ENCODE measurements at regions not wholly inside any gene's neighbourhood (a gene's known extent, or its start where the extent isn't known, plus 50 kb on each side); places are given as distances from the start of the nearest gene placed in this dataset.

DNA sequence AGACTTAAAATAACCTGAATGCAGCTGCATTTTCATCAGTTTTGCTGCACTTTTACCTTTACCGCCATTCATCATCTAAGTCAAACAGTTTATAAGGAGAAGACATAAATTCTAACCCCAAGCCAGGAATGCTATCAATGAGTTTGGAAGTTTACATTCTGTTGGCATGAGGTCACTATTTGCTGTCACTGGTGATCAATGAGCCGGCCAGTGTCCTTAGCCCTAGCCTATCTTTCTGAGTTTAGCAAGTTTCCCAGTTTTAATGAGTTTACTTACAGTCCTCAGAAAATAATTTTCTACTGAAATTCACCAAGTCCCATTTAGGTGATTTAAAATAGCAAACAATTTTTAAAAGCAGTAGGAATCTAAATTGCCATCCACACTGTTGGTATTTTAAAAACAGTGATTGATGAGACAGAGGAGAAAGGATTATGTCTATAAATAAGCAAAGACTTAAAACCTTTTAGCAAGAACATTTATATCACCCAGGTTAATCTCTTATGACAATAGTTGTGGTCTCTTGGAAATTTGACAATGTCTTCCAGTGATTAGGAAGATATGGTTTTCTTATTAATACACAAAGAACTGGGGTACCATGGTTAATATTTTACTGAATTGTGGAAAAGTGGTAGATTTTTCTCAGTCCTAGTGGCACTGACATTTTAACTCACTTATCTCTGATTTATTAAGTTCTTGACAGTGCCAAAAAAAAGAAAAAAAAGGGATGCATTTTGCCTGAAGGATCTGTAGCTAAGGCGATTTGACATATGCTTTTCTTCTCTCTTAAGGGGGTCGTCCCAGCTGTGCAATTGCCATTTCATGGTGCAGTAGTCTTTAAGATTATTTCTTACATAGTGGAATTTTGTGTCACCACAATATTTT lies 443.4 kb upstream of the ANKRD30A start:
- intact Hi-C loops (cut with DNase I): no loop called here
- TF ChIP-seq, protein P1, sequence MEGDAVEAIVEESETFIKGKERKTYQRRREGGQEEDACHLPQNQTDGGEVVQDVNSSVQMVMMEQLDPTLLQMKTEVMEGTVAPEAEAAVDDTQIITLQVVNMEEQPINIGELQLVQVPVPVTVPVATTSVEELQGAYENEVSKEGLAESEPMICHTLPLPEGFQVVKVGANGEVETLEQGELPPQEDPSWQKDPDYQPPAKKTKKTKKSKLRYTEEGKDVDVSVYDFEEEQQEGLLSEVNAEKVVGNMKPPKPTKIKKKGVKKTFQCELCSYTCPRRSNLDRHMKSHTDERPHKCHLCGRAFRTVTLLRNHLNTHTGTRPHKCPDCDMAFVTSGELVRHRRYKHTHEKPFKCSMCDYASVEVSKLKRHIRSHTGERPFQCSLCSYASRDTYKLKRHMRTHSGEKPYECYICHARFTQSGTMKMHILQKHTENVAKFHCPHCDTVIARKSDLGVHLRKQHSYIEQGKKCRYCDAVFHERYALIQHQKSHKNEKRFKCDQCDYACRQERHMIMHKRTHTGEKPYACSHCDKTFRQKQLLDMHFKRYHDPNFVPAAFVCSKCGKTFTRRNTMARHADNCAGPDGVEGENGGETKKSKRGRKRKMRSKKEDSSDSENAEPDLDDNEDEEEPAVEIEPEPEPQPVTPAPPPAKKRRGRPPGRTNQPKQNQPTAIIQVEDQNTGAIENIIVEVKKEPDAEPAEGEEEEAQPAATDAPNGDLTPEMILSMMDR (IDR thresholded peaks at IDR 0.05): no peak
- no peaks in the 10 kb centered on the region for H3K9me3 ChIP-seq
- no peaks in the 10 kb centered on the region for H3K4me1 ChIP-seq
- no peak for DNase-seq (ENCODE audit: low spot score in 2 of 2)
- no peaks in the 10 kb centered on the region for H3K27me3 ChIP-seq
- H3K27ac ChIP-seq: no peak overlapping the region
- H3K36me3 ChIP-seq: no peaks in the 10 kb centered on the region
- H3K4me3 ChIP-seq: no peak overlapping the region

GRCh38 chr10:36679554-36679953 lies 445.8 kb upstream of the ANKRD30A start:
- TF ChIP-seq, protein P1 (IDR thresholded peaks at IDR 0.05): no peak
- intact Hi-C loops (cut with DNase I): no loop called here
- Histone ChIP-seq H3K4me3 (no peak overlapping the region), H3K27ac (no peak overlapping the region), H3K27me3 (no peaks in the 10 kb centered on the region), H3K36me3 (no peaks in the 10 kb centered on the region), H3K9me3 (no peaks in the 10 kb centered on the region), H3K4me1 (no peaks in the 10 kb centered on the region)
- no peak for DNase-seq (ENCODE audit: low spot score in 2 of 2)

- intact Hi-C loops (cut with DNase I): no loop called here
These were observed 448.0 kb upstream of the ANKRD30A start for GRCh38 chr10:36677431-36677768.

DNA sequence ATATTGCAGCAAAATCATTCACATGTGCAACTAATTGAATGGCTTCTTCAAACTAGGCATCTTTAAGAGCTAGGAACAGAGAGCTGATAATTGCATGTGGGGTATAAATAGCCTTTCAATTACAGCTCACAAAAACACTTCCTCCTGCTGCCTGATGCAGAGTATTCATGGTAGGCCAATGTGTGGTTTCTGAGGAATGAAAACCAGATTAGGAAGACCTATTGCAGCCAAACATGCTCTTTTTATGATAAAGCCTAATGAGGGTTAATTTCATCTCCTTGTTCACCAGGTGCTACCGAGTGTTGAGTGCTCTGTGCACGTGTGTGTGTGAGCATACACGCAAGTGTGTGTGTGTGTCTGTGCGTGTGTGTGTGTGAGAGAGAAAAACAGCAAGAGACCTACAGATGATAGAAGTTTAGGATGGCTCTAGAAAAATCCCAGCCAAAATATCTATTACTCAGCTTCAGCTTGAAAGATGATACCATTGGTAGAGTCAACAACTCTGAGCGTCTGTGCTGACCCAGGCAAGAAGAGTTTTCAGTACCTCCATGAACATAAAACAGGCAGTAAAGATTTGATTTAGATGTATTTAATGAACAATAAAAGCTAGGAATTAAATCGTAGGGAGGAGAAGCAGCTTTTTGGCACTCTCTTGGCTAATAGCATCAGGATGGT lies 448.5 kb upstream of the ANKRD30A start:
- no peaks in the 10 kb centered on the region for H3K4me1 ChIP-seq
- no peak overlapping the region for H3K27ac ChIP-seq
- no peaks in the 10 kb centered on the region for H3K36me3 ChIP-seq
- H3K4me3 ChIP-seq: no peak overlapping the region
- TF ChIP-seq, protein P1 (IDR thresholded peaks at IDR 0.05): no peak
- intact Hi-C loops (cut with DNase I): no loop called here
- H3K9me3 ChIP-seq: no peaks in the 10 kb centered on the region
- DNase-seq (ENCODE audit: low spot score in 2 of 2): no peak
- no peaks in the 10 kb centered on the region for H3K27me3 ChIP-seq

More at GRCh38 chr10:36677431-36677768, 448.0 kb upstream of the ANKRD30A start:
- Histone ChIP-seq H3K36me3 (no peaks in the 10 kb centered on the region), H3K4me1 (no peaks in the 10 kb centered on the region), H3K27me3 (no peaks in the 10 kb centered on the region), H3K9me3 (no peaks in the 10 kb centered on the region), H3K4me3 (no peak overlapping the region), H3K27ac (no peak overlapping the region)
- TF ChIP-seq, protein P1 (IDR thresholded peaks at IDR 0.05): no peak
- no peak for DNase-seq (ENCODE audit: low spot score in 2 of 2)

- TF ChIP-seq, protein P1 (IDR thresholded peaks at IDR 0.05): no peak
- intact Hi-C loops (cut with DNase I): no loop called here
- DNase-seq (ENCODE audit: low spot score in 2 of 2): no peak
- Histone ChIP-seq H3K9me3 (no peaks in the 10 kb centered on the region), H3K36me3 (no peaks in the 10 kb centered on the region), H3K27ac (no peak overlapping the region), H3K4me3 (no peak overlapping the region), H3K4me1 (peaks cover under 1 to 4% of the 10 kb centered on the region in 2 donors), H3K27me3 (no peaks in the 10 kb centered on the region)
These were observed 449.1 kb upstream of the ANKRD30A start for GRCh38 chr10:36676321-36676720.

Measured in ascending aorta (tissue), 2 donors.